A549 (cell line): ENCODE measurements at regions not wholly inside any gene's neighbourhood (a gene's known extent, or its start where the extent isn't known, plus 50 kb on each side); places are given as distances from the start of the nearest gene placed in this dataset.

Source experiments
- CTCF ChIP-seq: fragments of >200 bp; sonication (Bioruptor Twin); formaldehyde crosslinking; IDR thresholded peaks from 3 replicates; pipeline ENCODE4 v1.5.1; 2016
- FOSL2 ChIP-seq, 2 experiments: fragments of 450-650 bp in 1 of 2; fragments of >200 bp in 1 of 2; sonication (Bioruptor Twin) in 1 of 2; formaldehyde crosslinking; IDR thresholded peaks; 2 replicates each; pipeline versions ENCODE4 v1.5.0 to v1.6.1; 2016 to 2020; ENCODE audit warnings: mild to moderate bottlenecking in 1 of 2, moderate library complexity in 1 of 2
- HOXA7 ChIP-seq: fragments of 250-450 bp; sonication (Bioruptor Pico); IDR thresholded peaks from 2 replicates; pipeline ENCODE4 v1.5.0; 2020; ENCODE audit warnings: mild to moderate bottlenecking, moderate library complexity
- MAX ChIP-seq: IDR thresholded peaks from 2 replicates; pipeline ENCODE4 v1.6.1; 2012
- MAZ ChIP-seq: fragments of 150-350 bp; IDR thresholded peaks from 2 replicates; pipeline ENCODE4 v1.6.1; 2014; ENCODE audit warnings: antibody characterized with exemption, low read depth, low read length, borderline replicate concordance

GRCh38 chr4:173862754-173863153, 332.7 kb upstream of the HAND2 start:
- TF ChIP-seq MAZ, result no peak
- no peak for TF ChIP-seq FOSL2 (IDR thresholded peaks at IDR 0.05)
- TF ChIP-seq FOSL2 (CRISPR knock-in tag; IDR thresholded peaks at IDR 0.05), result no peak
- no peak for TF ChIP-seq MAX
- no peak for TF ChIP-seq HOXA7
- TF ChIP-seq CTCF, result no peak
